HG03097 (cell line): ENCODE measurements at regions not wholly inside any gene's neighbourhood (a gene's known extent, or its start where the extent isn't known, plus 50 kb on each side); places are given as distances from the start of the nearest gene placed in this dataset.
A peak's percentile ranks its signal among the peaks of the same experiment; 100 is the strongest.
"Not testable (repeated sequence)": the region's sequence is repeated elsewhere in the genome, so short reads cannot be mapped to it uniquely, and the experiment has no call there.

Experiments used
- ATAC-seq: cut with Tn5 transposase; IDR thresholded peaks from one replicate; pipeline ENCODE4 v1.9.1; 2021; ENCODE audit not compliant: unreplicated experiment, low FRiP score

DNA sequence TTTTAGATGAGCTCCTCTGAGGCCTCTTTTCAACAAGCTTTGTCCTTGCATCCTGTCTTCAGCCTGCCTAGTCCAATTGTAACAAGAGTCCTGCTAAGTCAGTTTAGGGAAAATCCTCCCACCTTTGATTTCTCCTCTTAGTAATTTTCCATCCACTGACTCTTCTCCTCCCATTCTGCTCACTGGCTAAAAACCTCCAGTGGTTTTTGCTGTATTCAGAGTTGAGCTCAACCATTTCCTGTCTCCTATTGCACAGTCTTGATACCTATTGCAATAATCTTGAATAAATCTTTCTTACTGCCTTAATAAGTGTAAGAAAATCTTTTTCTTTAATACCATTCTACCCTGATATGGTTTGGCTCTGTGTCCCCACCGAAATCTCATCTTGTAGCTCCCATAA is 117.8 kb upstream of the ENPP6 start:
- ATAC-seq: no peak

DNA sequence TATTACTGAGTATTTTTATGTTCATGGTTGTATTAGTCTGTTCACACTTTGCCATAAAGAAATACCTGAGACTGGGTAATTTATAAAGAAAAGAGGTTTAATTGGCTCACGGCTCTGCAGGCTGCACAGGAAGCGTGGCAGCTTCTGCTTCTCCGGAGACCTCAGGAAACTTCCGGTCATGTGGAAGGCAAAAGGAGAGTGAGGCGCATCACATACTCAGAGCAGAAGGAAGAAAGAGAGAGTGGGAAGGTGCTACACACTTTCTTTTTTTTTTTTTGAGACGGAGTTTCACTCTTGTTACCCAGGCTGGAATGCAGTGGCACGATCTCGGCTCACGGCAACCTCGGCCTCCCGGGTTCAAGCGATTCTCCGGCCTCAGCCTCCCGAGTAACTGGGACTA is 115.8 kb upstream of the ENPP6 start:
- not testable (repeated sequence) for ATAC-seq

DNA sequence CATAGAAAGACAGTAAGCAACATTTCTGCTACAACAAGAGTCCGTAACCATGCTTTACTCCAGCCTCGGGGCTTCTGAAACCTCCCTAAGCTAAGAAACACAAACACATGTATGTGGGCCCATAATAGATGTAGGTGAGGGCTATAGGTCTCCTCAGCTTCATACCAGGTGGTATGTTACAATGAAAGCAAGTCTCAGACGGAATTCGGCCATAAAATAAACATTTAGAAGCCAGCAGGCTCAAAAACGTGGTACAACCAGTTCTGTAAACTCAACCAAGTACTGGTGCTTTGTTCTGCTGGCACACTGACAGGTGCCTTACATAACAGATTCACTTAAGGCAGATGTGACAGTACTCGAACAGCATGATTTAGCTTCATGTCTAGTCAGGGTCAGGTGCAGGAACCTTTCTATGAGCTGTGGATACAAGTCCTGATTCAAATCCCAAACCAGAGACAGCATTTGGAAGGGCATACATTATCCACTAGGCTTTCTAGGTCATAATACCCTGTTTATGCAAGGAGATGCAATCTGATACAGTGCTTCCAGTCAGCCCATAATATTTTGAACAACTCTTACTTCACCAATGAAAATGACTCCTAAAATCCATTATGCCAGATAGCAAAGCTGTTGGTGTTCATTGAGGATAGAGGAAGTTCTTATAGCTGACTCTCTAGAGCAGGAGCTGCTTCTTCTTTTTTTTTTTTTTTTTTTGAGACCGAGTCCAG is 113.8 kb upstream of the ENPP6 start:
- ATAC-seq: no peak

DNA sequence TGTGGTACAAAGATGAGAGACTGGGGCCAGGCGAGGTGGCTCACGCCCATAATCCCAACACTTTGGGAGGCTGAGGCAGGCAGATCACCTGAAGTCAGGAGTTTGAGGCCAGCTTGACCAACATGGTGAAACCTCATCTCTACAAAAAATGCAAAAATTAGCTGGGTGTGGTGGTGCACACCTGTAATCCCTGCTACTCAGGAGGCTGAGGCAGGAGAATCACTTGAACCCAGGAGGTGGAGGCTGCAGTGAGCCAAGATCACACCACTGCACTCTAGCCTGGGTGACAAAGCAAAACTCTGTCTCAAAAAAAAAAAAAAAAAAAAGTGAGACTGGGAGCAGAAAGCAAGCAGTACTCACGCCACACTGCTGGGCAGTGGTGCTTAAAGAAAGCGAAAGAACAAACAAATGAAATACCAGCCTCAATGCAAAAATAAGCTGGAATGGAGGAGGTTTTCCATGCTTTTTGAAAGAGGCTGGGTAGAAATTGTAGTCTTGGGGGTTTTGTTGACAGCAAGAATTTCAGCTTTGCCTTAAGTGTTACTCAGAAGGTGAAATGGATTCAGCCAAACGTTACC is 112.9 kb upstream of the ENPP6 start:
- ATAC-seq: not testable (repeated sequence)

DNA sequence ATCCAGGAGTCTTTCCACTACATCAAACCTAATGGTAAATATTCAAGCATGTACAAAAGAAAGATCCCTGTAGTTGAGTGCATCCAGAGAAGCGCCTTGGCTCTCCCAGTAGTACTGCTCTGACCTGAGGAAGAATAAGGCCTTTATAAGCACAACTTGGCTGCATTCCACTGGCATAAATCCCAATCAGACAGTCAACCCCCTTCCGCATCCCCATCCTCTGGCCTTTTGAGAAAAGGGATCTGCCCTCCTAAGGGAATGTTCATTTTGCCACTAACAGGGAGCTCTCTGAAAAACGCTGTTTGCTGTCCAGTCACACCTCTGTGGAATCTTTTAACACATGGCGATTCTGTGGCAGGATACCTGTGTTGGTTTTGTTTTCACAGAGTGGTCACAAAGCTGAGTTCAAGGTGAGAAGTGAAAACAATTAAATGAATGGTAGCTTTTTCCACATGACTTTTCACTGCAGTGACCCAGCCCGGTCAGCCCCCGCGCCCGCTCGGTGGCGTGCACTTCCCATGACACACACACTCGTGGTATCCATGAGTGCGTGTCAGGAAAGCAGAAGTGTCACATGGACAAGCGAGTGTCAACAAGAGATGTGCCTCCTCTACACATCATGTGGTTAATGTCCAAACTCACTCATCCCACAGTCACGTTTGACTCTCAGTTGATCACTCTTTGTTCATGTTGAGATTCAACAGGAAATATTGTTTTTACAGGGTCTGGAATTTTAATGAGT is 112.2 kb upstream of the ENPP6 start:
- ATAC-seq: peak; percentile 44

DNA sequence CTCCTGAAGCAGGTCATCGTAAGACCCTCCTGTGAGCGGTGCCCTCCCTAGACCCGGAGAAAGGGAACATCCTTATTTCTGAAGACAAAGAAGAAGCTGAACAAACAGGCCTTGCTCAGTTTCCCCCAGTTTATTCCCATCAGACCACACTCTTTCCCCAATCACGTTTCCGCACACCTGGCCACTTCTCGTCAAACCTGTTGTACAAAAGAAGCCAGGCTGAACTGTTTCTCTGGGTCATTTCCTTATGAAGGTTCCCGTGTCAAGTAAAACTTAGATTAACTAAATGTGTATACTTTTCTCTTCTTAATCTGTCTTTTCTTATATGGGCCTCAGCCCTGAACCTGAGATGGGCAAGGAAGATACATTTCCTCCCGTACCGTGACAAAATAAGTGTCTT is 111.6 kb upstream of the ENPP6 start:
- no peak for ATAC-seq

DNA sequence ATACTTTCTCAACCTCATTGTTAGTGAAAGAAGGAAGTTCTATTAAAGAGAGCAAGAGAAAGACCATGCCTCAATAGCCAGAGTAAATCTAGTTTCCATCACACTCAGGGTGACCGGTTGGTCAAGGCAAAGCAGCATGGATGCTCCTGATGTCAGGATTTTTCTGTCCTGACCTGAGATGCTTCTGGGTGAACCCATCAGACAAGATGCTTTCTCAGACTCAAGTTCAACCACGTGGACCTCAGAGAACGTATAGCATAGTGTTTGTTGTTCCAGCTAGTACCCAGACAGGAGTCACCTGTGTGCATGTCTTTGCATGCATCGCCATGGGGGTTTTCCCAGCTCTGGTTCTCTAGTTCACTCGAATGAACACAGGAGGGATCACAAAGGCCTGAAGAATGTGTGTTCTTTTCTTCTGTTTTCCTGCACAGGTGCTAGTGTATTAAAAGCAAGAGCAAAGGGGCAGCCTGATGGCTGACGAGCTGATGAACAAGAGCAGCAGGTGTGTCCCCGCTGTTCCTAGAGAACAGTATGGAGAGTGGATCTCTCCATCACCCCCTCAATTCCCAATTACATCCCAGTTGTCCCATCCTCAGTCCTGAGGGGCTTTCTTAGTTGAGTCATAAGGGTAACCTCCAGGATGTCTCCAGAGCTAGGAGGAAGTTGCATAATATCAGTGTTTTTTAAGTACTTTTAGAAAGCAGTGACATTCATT is 110.5 kb upstream of the ENPP6 start:
- ATAC-seq: peak; percentile 64

DNA sequence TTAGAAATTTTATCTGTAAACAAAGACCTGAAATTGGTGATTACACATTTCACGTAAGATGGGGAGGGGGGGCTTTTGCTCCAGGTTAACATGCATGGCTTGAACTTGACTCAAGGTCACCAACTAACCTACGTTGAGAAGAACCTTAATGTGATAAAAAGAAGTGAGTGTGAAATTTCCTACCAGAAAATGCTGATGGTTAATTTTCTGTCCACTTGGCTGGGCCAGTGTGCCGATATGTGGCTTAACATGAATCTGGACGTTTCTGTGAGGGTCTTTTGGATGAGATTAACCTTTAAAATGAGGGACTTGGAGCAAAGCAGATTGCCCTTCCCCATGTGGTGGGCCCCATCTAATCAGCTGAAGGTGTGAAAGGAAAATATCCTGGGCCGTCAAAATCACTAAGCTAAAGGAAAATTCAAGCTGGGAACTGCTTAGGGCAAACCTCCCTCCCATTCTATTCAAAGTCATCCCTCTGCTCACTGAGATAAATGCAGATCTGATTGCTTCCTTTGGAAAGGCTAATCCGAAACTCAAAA is 107.3 kb upstream of the ENPP6 start:
- ATAC-seq: no peak

DNA sequence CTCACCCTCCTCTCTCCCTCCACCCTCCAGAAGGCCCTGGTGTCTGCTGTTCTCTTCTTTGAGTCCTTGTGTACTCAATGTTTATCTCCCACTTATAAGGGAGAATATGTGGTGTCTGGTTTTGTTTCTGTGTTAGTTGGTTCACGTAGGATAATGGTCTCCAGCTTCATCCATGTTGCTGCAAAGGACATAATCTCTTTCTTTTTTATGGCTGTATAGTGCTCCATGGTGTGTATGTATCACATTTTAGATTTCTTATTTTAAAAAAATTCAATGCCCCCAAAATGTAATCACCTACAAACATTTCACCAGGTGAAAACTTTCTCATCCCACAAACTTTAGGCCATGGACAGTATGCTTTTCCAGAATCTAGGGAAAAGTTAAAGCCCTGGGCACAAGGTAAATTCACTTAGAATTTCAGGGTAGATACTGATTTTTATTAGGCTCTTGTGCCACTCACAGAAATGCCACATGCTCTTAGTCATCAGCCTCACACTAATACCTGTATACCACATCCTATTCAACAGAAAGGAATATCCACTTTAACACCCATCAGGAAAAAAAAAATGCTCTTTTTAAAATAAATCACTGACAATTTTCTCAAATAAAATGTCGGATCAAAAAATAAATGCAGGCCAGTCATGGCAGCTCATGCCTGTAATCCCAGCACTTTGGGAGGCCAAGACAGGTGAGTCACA is 104.8 kb upstream of the ENPP6 start:
- no peak for ATAC-seq

DNA sequence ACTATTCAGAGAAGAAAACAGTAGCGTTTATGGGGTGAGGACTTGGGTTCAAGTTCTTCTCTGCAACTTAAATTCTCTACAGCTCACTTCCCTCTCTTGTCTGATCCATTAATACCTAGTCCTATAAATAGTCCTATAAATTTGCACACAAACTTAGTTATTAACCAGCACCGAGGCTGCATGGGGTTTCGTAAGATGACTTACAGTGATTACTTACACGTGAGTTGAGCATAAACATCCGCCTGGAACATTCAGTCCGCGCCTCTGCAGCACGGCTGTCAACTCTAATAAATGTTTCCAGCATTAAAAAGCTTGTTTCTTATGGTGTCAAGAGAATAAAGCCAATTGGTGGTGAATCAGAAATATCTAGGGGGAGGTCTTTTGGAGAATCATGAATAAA is 103.0 kb upstream of the ENPP6 start:
- ATAC-seq: no peak

DNA sequence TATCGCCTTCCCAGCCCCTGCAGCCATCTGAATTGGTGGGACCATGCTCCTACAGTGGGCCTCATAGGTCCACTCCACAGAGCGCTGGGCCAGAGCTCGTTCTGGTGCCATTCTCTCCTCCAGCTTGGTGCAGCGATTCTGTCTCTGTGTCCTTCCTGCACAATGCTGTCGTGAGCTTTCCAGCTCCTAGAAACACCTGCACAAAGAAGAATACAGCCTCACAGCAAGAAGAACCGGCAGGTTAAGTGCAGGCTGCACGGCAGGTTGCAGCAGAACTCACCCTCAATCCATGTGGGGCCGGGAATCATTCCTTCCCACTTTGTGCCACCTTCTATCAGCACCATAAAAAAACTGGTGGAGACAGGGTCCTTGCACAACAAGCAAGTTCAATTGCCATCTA is 101.2 kb upstream of the ENPP6 start:
- ATAC-seq: no peak

DNA sequence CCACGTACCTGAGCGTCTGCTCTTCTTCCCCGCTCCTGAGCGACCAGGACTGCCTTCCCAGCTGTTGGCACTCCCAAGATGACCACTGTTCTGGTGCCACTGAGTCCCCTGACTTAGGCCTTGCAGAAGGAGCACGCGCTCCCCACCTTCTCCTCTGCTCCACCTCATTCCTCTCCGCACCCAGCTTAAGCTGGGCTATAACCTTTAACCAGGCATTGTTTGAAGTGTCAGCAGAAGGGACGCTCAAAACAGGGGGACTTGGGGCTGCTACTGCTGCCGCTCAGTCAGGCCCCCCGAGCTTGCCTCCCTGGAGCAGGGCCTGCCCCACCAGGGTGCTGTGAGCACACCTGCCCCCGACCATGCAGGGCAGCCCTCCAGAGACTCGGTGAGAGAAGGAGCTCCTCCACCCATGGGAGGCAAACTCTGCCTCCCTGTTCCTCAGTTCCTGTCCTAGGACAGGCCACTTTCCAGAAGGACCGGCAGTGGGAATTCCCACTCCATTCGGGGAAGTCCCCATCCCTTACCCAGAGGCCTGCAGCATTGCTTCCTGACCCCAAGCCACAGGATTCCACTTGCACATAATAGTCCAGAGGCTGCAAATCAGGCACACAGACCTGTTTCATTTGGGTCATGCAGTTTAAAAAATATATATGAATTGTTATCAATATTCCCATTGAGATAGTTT is 99.7 kb upstream of the ENPP6 start:
- no peak for ATAC-seq

DNA sequence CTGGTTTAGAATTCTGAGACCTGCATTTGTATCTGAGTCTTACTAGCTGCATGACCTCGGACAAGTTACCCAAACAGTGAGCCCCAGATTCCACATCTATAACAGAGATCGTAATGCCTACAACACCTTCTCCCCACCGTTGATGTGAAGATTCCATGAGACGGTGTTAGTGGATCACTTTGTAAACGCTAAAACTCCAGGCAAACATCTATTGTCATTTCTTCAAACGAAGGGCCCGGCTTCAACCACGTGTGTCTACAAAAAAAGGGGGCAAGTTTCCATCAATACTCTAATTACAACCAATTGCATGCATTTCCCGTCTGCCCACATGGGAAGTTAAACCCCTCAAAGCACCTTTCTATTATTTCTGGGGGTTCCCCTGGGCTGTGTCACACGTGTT is 99.1 kb upstream of the ENPP6 start:
- no peak for ATAC-seq

DNA sequence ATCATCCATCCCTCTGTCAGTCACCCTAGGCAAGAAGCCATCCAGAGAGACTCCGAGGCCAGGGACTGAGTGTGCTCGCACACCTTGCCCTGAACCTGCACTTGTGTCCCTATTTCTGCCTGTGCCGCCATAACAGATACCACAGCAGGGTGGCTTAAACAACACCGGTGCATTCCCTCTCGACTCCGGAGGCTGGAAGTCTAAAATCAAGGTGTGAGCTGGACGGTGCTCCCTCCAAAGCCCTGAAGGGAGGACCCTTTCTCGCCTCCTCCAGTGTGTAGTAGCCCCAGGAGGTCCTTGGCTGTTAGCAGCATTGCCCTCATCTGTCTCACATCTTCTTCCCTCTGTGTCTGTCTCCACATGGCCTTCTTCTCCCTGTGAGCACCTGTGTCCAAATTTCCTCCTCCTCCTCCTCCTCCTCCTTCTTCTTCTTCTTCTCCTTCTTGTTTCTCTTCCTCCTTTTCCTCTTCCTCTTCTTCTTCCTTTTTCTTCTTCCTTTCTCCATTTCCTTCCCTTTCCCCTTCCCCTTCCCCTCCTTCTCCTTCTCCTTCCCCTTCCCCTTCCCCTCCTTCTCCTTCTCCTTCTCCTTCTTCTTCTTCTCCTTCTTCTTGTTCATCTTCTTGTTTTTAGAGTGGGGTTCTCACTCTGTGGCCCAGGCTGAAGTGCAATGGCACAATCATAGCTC is 98.1 kb upstream of the ENPP6 start:
- no peak for ATAC-seq

DNA sequence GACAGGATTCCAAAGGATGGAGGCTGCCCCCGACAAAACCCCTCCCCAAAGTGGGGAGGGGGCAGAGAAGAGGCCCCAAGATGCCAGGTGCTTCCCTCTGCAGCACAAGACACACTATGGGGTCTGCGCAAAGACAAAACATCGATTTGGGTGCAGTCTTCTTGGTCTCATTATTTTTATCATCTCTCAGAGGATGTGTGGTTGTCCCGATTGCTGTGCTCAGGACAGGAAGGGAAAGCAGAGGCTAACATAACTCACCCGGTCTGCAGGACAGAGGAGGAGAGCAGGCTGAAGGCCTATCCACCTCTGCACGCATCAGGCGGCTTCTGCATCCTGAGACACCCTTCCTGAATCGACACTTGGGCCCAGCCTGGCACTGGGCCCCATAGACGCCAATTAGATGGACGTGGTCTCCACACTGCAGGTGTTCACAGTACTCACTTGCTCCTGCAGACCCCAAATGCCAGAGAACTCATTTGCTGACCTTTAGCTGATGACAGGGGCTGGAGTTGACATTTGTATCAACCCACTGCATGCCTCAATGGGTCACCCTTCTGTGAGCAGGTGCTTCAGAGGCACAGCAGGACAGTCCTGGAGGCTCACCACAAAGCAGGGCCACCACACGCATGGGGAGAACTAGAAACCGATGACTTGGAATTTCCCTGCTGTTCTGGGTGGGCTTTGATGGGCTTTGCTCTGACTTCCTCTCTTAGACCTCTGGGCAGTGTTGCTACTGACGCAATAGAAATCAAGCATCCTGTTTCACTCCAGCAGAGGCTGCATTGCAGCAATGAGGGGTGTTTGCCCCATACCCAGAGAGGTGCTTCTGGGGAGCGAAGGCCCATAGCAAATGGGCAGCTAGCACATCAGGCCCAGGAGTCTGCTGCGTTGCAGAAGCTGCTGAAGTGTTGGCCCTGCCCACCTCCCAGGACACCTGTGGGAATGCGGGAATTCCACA is 96.3 kb upstream of the ENPP6 start:
- ATAC-seq: peak; percentile 60

DNA sequence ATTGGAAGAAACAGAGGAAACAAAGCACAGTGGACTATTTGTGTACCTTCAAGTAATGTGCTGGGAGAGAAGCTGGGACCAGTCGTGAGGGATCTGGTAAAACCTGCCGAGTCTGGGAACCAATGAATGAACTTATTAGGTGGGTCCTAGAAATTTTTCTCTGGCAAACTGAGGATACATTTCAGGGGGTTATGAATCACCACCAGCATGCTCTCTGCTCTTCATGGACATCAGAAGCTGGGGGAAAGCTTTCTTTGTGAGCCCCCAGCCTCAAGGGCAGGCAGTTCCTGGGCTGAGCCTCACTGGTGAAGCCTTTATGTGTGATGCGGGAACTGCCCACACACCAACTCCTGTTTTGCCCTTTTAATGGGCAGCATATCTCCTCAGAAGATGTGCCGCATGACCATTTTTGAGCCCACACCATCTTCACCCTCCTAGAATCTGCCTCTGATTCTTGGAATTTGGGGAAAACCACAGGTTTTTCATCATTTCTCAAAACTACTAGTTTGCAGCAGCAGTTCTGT is 95.4 kb upstream of the ENPP6 start:
- ATAC-seq: no peak

DNA sequence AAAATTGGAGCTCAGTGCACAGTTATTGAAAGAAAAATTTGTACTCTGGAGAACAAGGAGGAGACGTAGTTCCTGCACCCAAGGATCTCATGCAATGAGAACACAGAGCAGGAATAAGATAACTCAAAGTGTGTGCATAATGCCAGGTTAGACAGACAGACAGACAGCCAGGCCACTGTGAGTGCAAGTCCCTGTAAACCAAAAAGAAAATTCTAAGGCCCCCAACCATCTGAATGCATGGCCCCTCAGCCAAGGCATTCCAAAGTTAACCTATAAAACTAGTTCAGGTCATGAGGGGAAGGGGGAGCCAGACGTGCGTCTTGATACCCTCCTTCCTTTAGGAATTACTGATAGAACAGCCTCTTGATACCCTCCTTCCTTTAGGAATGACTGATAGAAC is 94.5 kb upstream of the ENPP6 start:
- no peak for ATAC-seq
